HK-2 (cell line): ENCODE measurements at regions not wholly inside any gene's neighbourhood (a gene's known extent, or its start where the extent isn't known, plus 50 kb on each side); places are given as distances from the start of the nearest gene placed in this dataset.
A peak's percentile ranks its signal among the peaks of the same experiment; 100 is the strongest.
"Not testable (repeated sequence)": the region's sequence is repeated elsewhere in the genome, so short reads cannot be mapped to it uniquely, and the experiment has no call there.

ENCODE experiments used
- DNase-seq: peaks from one replicate; pipeline ENCODE4 v3.0.0-alpha.2; 2018; ENCODE audit not compliant: unreplicated experiment

GRCh38 chr13:28607187-28607955 lies 51.6 kb upstream of the POMP start:
- DNase-seq, result no peak

GRCh38 chr13:28606466-28606865 lies 52.5 kb upstream of the POMP start:
- no peak for DNase-seq

GRCh38 chr13:28605147-28605546 lies 53.8 kb upstream of the POMP start:
- DNase-seq, result not testable (repeated sequence)

- DNase-seq, result no peak
These were observed 55.8 kb upstream of the POMP start for GRCh38 chr13:28603043-28603664.

- DNase-seq, result no peak
These were observed 56.4 kb upstream of the POMP start for GRCh38 chr13:28602580-28602979.

- DNase-seq, result no peak
These were observed 57.3 kb upstream of the POMP start for GRCh38 chr13:28601581-28601980.

GRCh38 chr13:28597641-28598040 lies 61.3 kb upstream of the POMP start:
- DNase-seq, result no peak

- no peak for DNase-seq
These were observed 68.5 kb upstream of the POMP start for GRCh38 chr13:28590461-28590860.

- DNase-seq, result no peak
These were observed 70.6 kb upstream of the POMP start for GRCh38 chr13:28588296-28588695.

GRCh38 chr13:28587174-28587540 lies 71.8 kb upstream of the POMP start:
- no peak for DNase-seq

- no peak for DNase-seq
These were observed 72.3 kb upstream of the POMP start for GRCh38 chr13:28586439-28587173.

GRCh38 chr13:28585561-28585960 lies 73.4 kb upstream of the POMP start:
- no peak for DNase-seq

GRCh38 chr13:28584873-28585381 lies 74.0 kb upstream of the POMP start:
- DNase-seq, result no peak

- DNase-seq, result no peak
These were observed 75.3 kb upstream of the POMP start for GRCh38 chr13:28583651-28584091.

- no peak for DNase-seq
These were observed 76.1 kb upstream of the POMP start for GRCh38 chr13:28582892-28583240.

GRCh38 chr13:28582225-28582891 lies 76.6 kb upstream of the POMP start:
- DNase-seq, result no peak

GRCh38 chr13:28581451-28581850 lies 77.5 kb upstream of the POMP start:
- DNase-seq, result no peak

GRCh38 chr13:28579736-28580135 lies 79.2 kb upstream of the POMP start:
- DNase-seq, result no peak

GRCh38 chr13:28579322-28579721 lies 79.6 kb upstream of the POMP start:
- no peak for DNase-seq

- no peak for DNase-seq
These were observed 81.1 kb upstream of the FLT1 start for GRCh38 chr13:28576067-28576466.

GRCh38 chr13:28575200-28575599 lies 80.3 kb upstream of the FLT1 start:
- DNase-seq, result no peak

GRCh38 chr13:28574617-28575142 lies 79.8 kb upstream of the FLT1 start:
- DNase-seq, result peak; percentile 40
